Activated T-cell treated with anti-CD3 and anti-CD28 coated beads, Interleukin-2, amount 50 U/mL, for 1 hour (primary cell): ENCODE measurements at regions not wholly inside any gene's neighbourhood (a gene's known extent, or its start where the extent isn't known, plus 50 kb on each side); places are given as distances from the start of the nearest gene placed in this dataset.

Source experiments
- DNase-seq: peaks from one replicate; pipeline ENCODE4 v3.0.0-alpha.2; 2020

DNA sequence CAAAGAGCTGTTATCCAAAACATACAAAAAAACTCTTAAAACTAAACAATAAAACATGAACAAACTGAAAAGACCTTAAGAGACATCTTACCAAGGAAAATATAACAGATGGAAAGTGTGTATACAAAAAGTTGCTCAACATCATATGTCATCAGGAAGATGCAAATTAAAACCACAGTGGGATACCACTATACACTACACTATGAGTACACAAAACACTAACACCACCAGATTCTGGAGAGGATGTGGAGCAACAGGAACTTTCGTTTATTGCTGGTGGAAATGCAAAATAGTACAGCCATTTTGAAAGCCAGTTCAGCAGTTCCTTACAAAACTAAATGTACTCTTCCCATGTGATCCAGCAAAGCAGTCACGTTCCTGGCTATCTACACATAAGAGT, 221.4 kb downstream of the CMPK2 start:
- no peak for DNase-seq

DNA sequence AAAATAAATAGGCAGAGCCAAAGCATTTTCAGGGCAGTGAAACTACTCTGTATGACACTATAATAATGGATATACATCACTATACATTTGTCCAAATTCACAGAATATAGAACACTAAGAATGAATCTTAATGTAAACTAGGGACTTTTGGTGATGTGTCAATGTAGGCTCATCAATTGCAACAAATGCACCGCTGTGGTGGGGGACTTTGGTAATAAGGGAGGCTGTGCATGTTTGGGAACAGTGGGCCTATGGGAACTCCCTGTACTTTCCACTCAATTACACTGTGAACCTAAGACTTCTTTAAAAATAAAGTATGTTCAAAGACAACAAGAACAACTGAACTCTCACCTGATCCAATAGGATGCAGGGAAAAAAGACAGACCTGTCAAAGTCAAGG, 220.7 kb downstream of the CMPK2 start:
- DNase-seq = no peak

DNA sequence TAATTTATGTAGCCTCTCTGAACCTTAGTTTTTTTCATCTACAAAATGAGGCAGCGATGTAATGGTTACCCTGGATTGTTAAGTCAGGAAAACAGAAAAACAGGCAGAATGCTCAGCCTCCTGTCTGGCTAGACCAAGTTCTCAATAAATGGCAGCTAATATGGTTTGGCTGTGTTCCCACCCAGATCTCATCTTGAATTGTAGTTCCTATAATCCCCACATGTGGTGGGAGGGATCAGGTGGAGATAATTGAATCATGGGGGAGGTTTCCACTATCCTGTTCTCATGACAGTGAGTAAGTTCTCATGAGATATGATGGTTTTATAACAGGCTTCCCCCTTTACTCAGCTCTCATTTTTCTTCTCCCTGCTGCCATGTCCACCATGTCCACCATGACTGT, 220.0 kb downstream of the CMPK2 start:
- DNase-seq = no peak

DNA sequence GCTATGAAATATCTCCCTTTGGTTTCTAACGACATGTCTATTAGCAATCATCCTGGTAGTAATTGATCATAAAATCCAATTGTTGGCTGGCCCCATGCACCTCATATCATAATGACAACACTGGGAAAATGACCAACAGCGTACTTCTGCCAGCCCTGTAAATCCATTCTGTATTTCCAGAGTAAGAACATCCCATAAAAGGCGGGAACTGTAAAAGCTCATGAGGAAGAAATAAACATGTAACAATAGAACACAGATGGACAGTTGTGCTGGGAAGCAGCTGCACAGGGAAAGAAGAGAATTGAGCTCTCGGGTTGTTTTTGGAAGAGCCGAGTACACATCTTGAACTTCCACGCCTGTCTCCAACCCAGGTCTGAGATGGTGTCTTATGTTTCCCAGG, 218.7 kb downstream of the CMPK2 start:
- DNase-seq = no peak

DNA sequence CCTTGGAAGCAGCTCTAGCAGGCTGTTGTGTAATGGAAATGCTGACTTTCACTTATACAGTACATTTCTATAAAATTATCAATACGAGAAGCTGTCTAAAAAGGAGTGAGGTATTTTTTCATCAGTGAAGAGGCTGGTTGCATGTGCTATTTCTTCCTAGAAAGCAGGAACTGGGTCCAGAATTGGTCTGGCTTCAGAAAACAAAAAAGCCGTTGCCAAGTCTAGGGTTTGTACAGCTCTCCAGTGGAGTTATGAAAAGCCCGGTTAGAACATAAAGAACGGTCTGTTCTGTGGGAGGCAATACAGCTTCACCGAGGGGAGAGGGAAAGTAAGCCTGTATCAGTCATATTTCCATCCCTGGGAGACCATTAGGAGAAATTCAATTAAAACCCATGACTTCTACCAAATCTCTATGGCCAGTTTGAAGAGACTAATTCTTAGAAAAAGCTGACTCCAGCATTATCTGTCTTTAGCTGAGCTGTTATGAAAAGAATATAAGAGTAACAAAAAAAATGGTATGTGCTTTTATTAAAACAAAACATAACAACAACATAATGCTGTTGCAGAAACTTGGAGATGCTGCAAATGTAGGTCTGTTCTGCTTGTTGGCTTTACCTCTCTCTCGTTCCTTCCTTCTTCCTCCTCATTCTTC, 217.0 kb downstream of the CMPK2 start:
- DNase-seq = no peak

DNA sequence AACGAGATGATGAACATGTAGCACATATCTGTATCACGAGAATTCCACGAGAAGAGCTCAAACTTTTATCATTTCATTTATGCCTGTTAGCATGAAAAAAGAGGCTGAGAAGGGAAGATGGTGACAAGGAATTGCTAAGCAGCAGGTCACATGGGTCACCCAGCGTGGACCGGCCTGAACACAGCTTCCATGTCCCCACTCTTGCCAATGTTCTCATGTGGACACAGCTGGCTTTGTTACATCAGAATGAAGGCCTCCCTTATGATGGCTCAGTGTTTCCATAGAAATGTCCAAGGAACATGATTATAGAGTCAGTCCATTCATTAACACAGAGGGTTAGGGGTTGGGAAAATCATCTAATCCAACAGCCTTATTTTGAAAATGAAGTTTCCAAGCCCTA, 215.4 kb downstream of the CMPK2 start:
- DNase-seq = no peak

DNA sequence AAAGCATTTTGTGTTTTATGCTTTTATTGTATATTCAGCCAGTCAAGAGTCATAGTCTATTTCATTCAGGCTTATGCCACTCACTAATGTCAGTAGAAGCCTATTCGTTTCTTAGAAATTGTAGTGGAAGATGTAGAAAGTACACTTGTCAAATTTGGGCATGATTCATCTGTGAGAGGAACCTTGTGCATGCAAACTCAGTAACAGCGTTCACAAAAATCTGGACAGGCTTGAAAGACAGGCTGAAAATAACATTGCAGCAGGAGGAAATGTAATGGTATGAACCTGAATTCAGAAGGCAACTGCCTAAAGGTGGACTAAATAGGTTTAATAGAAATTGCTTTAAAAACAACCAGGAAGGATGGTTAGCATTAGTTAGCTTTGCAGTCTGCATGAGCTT, 213.5 kb downstream of the CMPK2 start:
- no peak for DNase-seq

DNA sequence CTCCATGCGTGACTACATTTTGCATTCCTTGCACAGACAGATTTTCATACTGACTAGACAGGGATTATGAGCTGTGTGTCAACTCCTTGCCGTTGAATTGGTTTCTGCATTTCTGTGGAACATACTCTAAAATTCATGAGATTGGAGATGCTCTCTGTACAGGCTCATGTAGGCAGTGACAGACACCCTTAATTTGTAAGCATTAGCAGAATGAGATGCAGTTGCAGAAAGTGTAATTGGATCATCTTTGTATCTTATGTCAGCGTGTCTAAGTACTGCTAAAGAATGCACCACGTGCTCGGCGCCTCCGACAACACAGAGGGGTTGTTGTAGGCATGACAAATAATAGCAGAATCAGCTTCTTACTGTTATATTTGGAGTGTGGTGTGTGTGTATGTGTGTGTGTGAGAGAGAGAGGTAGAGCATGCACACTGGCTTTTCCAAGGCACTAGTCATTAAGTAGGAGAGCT, 212.4 kb downstream of the CMPK2 start:
- no peak for DNase-seq

DNA sequence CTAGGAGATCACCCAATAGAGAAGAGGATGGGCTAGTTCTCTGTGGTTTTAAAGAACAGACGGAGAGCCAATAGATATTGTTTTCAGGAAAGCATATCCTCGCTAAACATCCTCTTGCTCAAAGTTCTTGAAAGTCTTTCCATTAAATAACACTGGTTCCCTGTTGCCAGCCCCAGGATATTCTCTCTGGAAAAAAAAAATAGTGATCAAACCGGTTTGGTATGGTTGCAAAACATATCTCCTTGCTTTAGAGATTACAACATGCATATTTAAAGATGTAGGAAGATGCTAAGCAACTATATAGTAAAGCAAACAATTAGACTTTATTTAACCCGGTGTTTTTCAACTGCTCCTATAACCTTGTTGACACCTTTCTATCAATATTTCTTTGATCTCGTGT, 211.4 kb downstream of the CMPK2 start:
- DNase-seq = no peak

DNA sequence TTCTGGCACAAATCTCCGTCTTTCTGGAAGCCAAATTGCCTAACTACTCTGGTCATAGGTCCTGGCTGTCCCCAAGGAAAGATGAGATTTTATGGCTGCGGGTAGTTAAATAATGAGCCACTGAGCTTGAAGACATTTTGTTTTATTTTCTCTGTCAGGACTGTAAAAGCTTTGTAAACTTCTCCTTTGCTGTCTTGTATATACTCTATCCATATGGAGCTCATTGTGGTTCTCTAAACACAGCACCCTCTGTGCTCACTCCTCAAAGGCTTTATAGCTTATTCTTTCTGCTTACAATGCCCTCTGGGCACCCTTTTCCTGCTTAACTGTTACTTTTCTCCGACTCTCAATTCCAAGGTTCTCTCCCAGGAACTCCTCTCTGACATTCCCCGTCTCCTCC, 209.1 kb downstream of the CMPK2 start:
- no peak for DNase-seq

DNA sequence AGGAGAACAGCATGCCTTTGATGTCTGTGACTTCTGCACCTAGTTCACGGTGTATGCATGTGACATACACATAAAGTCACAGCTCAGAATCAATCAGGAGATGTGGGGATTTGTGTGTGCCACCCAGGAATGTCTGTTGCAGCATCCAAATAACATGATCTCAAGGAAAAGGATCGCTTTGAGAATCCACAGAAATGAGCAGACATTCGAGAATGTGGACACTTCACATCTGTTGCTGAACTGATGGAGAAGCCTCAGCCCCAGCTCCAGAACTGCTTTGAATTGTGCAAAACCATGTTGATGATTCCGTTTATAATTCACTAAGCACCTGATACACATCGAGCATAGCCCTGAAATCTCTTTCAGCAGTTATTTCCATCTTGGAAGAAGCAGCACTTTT, 208.6 kb downstream of the CMPK2 start:
- no peak for DNase-seq

DNA sequence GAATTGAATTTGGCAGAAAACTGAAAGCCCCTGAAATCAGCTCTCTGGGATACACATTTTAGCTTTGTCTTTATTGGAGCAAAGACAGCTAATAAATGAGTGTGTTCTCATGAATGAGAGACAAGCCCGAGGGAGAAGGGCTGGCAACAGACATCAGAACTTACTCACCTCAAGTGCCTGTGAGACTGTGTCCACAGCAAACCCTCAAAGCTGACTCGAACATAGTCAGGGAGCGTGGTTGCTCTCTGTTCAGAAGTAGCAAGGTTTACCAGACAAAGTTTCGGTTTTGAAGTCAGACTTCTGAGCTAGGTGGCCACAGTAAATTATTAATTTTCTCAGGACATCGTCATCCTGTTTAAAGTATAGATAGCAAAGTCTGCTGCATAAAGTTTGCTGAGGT, 207.9 kb downstream of the CMPK2 start:
- DNase-seq = no peak

DNA sequence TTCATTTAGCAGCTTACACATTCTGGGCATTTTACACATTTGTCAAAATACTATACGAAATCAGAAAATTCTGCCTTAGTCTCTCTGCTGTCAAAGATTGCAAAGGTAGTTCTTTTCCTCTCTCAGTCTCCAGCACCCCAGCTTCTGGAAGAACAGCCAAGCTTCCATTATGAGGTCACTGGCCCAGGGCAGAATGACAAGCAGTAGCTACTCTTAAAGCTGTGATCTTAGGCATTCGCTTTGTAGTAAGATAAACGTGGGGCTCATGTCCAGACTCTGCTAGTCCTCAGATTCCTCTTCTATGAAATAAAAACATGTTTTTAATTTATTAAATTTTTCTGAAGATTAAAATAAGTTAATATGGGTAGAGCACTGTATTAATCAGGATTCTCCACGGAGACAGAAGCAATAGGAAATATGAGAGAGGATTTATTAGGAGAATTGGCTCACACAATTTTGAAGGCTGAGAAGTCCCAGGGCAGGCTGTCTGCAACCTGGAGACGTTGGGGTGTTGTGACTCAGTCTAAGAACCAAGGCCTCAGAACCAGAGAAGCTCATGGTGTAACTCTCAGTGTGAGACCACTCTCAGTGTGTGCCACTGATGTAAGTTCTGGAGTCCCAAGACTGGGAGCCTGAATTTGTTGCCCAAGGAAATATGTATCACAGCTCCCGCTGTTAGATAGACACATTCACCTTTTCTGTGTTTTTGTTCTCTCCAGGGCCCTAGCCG, 201.2 kb downstream of the CMPK2 start:
- DNase-seq = no peak

DNA sequence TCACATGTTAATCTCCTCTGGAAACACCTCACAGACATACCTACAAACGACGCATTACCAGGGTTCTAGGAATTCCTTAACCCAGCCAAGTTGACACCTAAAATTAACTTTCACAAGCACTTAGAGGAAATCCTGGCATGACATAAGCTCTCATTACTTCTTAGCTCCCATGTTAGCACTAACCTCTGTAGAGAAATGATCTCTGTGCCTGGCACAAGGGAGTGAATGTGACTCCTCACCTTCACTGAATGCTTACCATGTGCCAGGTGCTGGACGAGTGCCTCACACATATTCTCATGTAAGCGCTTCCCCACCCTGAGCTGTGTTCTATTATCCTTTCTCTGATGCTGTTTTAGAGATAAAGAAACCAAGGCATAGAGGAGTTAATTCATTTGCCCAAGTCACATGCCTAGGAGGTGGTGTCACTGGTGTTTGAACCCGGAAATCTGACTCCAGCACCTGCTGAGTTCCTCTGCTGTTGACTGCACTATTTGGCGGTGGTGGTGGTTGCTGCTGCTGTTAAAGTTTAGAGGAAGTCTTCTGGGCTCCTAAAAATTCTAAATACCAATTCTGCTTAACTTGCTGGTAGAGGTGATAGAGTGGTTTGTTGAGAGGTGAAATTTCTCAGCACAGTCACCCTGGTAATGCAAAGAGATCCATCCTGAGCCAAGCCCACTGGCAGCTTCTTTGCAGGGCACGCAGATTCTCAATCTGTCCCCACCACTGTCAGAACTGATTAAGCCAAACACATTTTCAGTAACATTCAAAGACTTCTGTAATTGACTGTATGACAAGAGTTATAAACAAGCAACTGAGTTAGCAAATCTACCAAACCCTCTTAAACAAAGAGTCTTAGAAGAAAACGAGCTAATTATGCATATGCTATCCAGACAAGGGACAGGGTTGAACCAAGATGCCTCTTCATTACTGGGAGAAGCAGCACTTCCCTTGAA, 200.3 kb downstream of the CMPK2 start:
- DNase-seq = no peak

DNA sequence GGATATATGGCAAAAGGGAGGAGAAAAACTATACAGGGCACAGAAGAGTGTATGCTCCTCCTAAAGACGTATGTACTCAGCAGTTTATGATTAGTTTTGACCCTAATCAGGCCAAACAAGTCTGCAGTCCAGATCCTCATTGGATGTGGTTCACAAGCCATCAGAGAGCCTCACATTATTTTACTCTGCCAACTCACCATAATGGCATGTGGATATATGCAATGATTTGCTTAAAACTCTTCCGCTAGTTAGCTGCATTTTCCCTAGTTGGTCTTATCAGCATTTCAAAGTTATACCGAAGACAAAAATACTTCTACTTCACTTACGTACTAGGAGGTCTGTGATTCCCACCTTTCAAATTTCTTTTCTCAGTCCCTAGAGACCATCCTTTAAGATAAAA, 198.4 kb downstream of the CMPK2 start:
- DNase-seq = no peak

DNA sequence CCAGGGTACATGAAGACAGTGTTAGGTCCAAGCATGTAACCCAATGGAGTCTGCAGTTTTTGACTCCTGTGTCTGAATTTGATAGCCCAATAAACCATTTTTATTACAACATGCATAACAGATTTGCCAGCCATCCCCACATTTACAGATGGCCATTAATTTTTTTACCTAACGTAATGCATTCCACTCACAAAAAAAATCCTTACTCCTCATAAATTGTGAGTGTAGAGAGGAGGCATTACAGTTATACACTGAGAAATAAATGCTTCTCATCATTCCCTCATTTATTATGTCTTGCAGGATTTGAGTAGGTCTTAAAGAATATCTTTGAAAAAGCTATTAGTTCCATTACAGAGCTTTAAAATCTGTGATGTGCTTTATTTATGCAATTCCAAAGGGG, 193.8 kb downstream of the CMPK2 start:
- DNase-seq = no peak

DNA sequence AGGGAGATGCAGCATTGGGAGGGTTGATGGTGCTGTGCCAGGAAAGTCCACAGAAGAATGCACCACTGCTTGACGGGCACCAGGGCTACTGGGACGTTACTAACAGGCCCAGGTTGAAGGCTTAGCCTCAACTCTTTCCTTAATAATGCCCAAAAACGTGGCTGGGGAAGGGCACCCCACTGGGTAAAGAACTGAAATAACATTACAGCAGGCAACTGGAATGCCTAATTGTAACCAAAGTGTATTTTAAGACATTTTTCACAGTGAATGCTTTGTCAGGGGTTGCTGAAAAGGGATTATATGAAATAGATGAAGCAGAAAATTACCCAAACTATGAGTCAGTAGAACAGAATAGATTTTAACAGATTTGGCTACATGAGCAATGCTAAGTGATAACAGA, 191.3 kb downstream of the CMPK2 start:
- DNase-seq = no peak

DNA sequence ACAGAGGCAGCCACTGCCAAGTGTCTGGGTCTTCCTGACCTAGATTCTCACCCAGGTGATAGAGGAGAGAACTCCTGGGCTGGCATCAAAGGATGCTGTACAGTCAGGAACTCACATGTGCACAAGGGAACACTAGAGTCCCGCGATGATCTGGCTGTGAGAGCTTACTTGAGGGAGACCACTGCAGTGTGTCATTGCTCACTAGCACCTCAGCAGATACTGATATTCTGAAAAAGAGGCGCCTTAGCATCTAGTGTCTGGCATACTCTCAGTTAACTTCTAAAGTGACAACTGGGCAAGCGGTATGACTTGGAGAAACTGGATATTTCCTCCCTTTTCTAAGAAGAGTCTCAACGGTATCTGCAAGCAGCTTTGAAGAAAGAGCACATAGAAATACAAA, 189.9 kb downstream of the CMPK2 start:
- DNase-seq = no peak

DNA sequence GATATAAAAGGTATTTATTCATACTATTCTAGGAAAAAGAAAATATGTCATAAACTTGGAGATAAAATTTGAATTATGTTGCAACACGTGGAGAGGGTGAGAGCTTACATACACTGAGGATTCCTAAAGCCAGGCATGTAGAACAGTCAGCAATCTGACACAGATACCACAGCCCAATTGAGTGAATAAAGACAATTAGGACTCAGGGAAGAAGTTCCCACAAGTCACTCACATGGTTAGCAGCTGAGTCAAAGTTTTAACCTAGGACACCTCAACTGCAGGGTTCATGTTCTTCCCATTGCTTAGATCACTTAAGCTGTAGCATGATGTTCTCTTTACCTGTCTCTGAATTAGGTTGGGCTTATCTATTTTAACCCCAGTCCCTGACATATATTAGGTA, 189.5 kb downstream of the CMPK2 start:
- DNase-seq = no peak

DNA sequence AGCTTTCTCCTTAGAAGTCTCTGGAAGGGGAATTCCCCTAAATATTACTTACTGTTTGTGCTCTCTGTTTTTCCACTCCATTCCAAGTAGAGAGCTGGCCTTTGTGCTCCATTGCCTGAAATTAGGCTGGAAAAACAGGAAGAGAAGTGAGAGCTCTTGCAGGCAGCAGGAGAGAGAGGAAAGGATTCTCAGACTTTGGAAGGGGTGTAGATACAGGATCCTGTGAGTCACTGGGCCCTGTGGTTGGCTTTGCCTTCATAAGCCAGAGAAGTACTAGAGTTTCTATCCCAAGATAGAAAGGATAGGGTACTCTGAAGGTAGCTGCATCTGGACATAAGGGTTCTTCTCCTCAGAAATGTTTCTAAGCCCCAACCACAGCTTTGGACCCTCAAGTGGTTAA, 188.9 kb downstream of the CMPK2 start:
- DNase-seq = no peak

DNA sequence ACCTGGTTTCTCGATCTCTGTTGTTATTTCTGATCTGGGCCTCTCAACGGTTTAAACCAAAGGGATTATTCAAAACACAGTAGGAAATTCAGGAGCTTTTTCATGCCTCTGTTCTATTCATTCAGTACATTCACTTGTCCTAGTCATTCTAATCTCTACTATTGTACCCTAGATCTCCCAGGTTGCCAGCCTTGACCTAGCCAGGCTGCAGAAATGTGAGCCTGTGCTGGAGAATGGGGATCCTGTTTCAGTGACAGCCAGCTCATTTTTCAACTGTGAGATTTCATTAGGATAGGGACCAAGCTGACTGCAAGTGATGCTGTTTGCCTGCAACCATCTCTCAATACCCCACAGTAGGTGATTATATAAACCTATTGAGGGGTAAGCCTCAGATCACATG, 186.2 kb downstream of the CMPK2 start:
- DNase-seq = no peak

DNA sequence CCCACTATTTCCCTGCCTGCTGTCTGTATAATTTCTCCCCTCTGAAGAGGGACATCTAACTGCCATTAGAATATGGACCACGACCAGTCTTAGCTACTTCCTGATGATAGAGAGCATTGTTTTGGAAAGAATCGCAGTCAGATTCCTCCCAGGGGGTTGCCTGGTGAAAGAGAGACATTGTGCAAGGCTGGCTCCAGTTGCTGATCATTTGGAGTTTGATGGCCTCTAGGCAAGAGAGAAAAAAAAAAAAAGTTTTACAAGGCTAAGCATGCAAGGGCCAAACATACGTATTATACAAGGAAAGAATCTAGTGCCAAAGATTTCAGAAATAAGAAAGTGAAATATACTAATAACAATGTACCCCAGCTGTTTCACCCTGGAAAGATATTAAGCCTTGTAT, 182.2 kb downstream of the CMPK2 start:
- no peak for DNase-seq

DNA sequence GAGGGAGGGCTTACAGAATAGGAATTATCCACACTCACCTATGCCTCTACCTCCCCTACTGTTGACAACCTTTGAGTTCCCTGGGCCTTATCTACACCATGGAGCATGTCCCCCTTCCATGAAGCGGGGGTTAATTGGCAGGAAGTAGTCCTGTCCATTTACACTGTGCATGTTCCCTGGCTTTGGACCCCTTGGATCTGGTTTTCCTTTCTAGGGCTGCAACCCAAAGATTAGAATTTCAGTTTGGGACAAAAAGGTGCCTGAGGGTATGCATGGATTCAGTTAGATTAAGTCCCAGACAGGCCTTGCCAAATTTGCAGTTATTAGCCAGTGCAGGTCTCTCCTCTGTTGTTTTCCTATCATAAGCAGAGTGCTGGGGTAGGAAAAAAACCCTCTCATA, 180.3 kb downstream of the CMPK2 start:
- no peak for DNase-seq

DNA sequence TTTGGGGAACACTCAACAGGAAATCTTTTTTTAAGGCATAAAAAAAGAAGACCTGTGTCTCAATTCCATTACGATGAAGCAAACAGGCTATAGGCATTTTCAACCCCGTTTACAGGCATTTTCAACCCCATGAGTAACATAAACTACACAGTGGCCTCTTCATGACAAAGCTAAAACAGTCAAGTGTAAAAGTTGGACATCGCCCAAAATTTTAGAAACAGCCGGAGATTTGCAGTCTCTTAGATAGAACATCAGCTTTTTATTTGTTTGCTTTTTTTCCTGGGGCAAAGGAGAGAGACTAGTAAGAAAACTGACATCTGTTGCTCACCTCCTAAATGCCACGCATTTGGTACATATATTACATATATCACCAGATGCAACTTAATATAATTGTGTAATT, 173.7 kb downstream of the CMPK2 start:
- no peak for DNase-seq
